IgD-negative memory B cell (primary cell): ENCODE measurements at regions not wholly inside any gene's neighbourhood (a gene's known extent, or its start where the extent isn't known, plus 50 kb on each side); places are given as distances from the start of the nearest gene placed in this dataset.

Experiments used
- H3K27ac Mint-ChIP-seq, 3 donors: one replicate each; pipeline ENCODE4 v1.8.0; 2020 to 2022; ENCODE audit warnings: mild to moderate bottlenecking in 3 of 3, mixed read lengths in 3 of 3, moderate library complexity in 1 of 3
- H3K27me3 Mint-ChIP-seq: one replicate; pipeline ENCODE4 v1.8.0; 2021; ENCODE audit warnings: mixed read lengths
- H3K36me3 Mint-ChIP-seq: one replicate; pipeline ENCODE4 v1.8.0; 2020; ENCODE audit warnings: mild to moderate bottlenecking, mixed read lengths
- H3K4me1 Mint-ChIP-seq, 3 donors: one replicate each; pipeline ENCODE4 v1.8.0; 2020 to 2022; ENCODE audit warnings: mixed read lengths in 3 of 3, mild to moderate bottlenecking in 1 of 3
- H3K4me3 Mint-ChIP-seq, 4 donors: one replicate each; pipeline ENCODE4 v1.8.0; 2020 to 2022; ENCODE audit warnings: mild to moderate bottlenecking in 4 of 4, mixed read lengths in 4 of 4, moderate library complexity in 3 of 4
- H3K9me3 Mint-ChIP-seq, 3 donors: one replicate each; pipeline ENCODE4 v1.8.0; 2020 to 2021; ENCODE audit warnings: mixed read lengths in 3 of 3, mild to moderate bottlenecking in 1 of 3

DNA sequence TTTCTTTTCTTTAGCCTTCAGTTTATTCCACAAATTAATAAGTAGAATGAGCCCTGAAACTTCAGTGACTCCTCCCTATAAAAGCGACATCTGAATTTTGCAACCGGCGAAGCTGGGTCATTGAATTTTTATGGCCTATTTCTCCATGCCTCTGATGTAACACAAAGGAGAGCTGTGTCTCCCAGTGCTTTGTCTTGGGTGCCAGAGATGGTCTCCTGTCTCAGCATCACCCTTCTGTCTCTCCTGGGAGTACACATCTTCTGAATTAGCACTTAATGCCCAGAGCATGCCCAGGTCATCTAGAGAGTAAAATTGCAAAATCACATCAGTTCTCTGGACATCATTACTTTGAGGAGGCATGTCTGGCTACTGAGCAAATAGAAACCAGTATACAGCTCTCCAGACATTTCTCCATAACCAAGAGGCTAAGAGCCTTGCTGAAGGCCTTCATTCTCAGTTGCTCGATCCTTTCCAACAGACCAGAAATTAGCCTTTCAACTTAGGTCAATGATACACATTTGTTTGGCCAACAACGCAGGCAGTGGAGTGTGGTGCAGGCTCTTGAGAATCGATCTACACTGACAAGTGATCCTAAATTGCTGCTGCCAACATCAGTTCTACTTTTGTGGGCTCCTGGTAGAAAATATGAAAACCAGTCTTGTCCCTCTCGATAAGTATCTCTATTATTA, 176.0 kb upstream of the FOXQ1 start:
- Mint-ChIP-seq H3K4me3 (no peak overlapping the region), H3K36me3 (no peaks in the 10 kb centered on the region), H3K27me3 (peaks cover 3% of the 10 kb centered on the region), H3K27ac (no peak overlapping the region), H3K4me1 (no peaks in the 10 kb centered on the region), H3K9me3 (peaks cover 6 to 14% (median 9%) of the 10 kb centered on the region in 3 donors)

DNA sequence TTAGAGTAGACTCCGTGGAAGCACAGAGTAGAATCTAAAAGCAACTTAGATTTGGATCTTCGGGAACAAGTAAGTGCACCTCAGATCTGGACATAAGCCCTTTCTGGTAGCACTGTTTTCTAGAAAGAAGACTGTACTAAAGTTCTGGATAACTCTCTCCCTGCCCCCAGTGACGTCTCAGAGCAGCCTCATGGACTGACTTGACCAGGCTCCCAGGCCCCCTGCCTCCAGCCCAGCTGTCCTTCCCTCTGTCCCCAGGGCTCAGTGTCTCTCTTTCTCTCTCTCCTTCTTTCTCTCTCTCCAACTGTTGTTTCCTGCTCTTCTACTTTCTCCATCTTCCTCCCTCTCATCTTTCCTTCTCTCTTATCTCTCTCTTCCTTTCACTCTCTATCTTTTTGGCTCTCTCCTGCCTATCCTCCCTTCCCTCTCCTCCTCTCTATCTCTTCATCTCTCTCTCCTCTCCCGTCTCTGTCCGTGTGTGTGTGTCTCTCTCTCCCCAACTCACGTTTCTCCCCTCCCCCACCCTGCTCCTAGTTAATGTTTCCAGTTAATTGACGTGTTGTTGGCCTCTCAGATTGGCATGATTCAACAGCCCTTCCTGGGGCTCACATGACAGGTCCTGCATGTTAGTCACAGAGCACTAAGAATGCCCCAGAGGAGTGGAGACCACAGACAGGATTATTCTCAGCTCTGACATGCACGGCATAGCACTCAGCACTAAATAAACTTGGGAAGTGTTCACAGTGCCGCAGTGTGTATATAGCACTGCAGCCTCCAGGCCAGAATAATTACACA, 180.4 kb upstream of the FOXQ1 start:
- no peak overlapping the region for H3K27ac Mint-ChIP-seq
- H3K27me3 Mint-ChIP-seq, result peaks cover 3% of the 10 kb centered on the region
- no peaks in the 10 kb centered on the region for H3K36me3 Mint-ChIP-seq
- H3K4me1 Mint-ChIP-seq, result peaks cover 0 to 3% (median 0%) of the 10 kb centered on the region in 3 donors
- H3K4me3 Mint-ChIP-seq, result no peak overlapping the region
- H3K9me3 Mint-ChIP-seq, result peaks cover 0 to 1% (median 0%) of the 10 kb centered on the region in 3 donors

DNA sequence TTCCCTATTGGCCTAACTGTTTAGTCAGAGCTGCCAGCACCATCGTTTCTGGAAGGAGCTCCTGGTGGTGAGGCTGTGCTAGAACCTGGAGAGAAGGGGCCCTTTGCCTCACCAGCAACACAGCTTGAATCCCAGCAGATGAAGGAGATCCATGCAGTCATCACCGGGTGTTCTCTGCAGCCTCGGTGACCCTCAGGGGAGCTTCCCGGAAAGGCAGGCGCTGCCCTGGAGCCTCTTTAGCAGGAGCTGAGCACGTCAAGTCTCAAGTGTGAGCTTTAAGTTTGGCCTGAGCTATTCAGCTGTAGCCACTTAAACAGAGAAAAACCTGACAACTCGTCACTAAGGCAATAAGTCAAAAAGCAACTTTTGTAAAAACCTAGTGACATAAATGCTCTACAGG, 181.2 kb upstream of the FOXQ1 start:
- Mint-ChIP-seq H3K9me3 (peaks cover 0 to 1% (median 0%) of the 10 kb centered on the region in 3 donors), H3K27ac (no peak overlapping the region), H3K36me3 (no peaks in the 10 kb centered on the region), H3K27me3 (peaks cover 3% of the 10 kb centered on the region), H3K4me1 (peaks cover 0 to 3% (median 0%) of the 10 kb centered on the region in 3 donors), H3K4me3 (no peak overlapping the region)

DNA sequence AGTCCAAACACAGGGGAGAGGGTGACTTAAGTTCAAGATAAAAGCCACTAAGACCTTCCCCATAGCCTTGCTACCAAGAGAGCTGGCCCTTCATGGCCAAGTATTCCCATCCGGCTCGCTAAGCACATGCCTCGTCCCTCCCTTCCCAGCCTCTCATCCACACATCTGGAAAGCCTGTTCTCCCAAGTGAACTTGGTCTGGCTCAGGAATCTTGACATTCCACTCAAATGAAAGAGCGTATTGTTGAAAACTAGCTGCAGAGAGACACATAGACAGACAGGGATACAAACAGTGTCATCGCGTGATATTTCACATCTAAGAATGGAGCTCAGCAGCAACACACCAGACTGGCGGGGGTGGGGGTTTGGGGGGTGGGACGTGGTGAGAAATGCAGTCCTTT, 182.8 kb upstream of the FOXQ1 start:
- Mint-ChIP-seq H3K27me3 (peaks cover 2% of the 10 kb centered on the region), H3K9me3 (no peaks in the 10 kb centered on the region), H3K4me3 (no peak overlapping the region), H3K36me3 (no peaks in the 10 kb centered on the region), H3K27ac (no peak overlapping the region), H3K4me1 (peaks cover 0 to 3% (median 0%) of the 10 kb centered on the region in 3 donors)

DNA sequence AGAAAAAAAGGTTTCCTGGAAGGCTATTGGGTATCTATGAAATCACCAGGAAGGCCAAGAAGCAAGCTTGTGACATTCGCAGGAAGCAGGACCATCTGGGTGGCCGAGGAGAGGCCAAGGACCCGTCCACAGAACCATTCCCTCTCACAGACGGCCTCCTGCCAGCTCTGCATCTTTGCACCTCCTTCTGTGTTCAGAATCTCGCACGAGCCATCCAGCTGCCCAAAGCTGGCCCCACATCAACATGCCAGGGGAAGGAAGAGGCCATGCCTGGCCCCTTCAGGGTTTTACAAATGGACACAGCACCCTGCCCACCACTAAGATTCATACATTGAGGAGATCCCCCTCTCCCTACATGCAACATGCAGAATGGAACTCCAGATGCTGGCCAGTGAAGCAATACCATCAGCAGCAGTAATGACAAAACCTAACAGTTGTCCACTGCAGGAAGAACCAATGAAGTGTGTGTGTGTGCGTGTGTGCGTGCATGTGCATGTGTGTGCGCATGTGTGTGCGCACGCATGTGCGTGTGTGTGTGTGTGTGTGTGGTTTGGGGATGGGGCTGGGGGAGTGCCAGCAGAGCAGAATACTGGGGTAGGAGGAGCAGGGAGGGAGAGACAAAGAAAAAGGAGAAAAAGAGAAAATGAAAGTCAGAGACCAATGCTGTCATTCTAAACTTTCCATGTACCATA, 184.2 kb upstream of the FOXQ1 start:
- no peaks in the 10 kb centered on the region for H3K36me3 Mint-ChIP-seq
- H3K27ac Mint-ChIP-seq, result no peak overlapping the region
- H3K4me1 Mint-ChIP-seq, result peaks cover 0 to 3% (median 0%) of the 10 kb centered on the region in 3 donors
- H3K4me3 Mint-ChIP-seq, result peak overlapping the region in 2 of 4 donors; percentile 5 to 15
- peaks cover 0 to 3% (median 0%) of the 10 kb centered on the region in 3 donors for H3K9me3 Mint-ChIP-seq
- H3K27me3 Mint-ChIP-seq, result peaks cover 2% of the 10 kb centered on the region

DNA sequence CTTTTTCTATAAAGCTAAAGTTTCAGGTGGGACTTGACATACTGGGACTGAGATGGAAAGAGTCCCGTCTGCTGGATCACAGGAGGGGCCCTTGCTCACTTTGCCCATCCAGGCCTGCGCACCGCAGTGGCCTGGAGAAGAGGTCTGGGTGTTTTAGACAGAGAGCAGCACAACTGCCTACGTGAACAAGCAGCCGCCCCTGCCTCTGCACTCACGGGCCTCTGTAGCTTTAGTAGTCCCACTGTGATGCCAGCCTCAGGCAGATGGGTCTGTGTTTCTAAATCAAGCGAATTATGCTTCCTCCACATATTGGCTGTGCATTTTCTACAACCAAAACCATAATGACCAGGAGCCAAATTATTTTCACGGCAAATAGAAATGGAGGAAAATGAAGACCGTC, 184.8 kb upstream of the FOXQ1 start:
- H3K27ac Mint-ChIP-seq, result no peak overlapping the region
- H3K4me3 Mint-ChIP-seq, result no peak overlapping the region
- peaks cover 2% of the 10 kb centered on the region for H3K27me3 Mint-ChIP-seq
- H3K9me3 Mint-ChIP-seq, result peaks cover 0 to 3% (median 0%) of the 10 kb centered on the region in 3 donors
- peaks cover 0 to 3% (median 0%) of the 10 kb centered on the region in 3 donors for H3K4me1 Mint-ChIP-seq
- no peaks in the 10 kb centered on the region for H3K36me3 Mint-ChIP-seq

DNA sequence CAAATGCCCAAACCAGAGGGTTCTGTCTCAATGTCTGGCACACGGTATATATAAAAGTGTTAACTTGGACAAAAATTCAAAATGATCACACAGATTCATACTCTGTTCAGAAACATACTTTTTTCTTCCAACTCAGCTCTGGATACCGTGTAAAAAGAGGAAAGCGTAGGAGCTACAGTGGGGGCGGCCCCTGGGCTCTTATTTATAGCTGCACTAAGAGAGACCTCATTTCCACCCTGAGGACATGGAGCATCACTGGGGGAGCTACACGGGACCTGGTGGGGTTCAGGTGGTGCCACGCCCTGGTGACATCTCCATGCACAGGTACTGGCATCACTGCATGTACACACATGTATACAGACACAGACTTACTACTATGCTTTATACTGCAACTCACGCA, 185.9 kb upstream of the FOXQ1 start:
- H3K4me3 Mint-ChIP-seq, result no peak overlapping the region
- no peak overlapping the region for H3K27ac Mint-ChIP-seq
- peaks cover 0 to 3% (median 0%) of the 10 kb centered on the region in 3 donors for H3K4me1 Mint-ChIP-seq
- no peaks in the 10 kb centered on the region for H3K36me3 Mint-ChIP-seq
- peaks cover 2% of the 10 kb centered on the region for H3K27me3 Mint-ChIP-seq
- peaks cover 0 to 3% (median 0%) of the 10 kb centered on the region in 3 donors for H3K9me3 Mint-ChIP-seq

DNA sequence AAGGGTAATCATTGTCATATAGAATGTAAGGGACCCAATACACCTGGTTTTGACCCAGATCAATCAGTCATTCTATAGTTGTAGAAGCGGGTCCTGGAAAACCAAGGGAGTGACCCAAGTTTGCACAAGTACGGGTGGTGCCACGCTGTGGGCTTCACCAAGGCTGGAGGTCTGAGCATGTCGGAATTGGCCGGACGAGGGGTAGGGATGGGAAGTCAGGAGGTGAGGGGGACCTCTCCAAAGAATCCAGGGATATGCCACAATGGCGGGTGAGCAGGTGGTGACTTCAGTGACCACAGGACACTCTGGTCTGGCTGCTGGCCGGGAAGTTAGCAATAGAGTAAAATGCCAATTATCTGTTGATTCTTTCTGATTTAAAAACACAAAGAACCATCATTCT, 186.6 kb upstream of the FOXQ1 start:
- Mint-ChIP-seq H3K4me3 (no peak overlapping the region), H3K27me3 (peaks cover 2% of the 10 kb centered on the region)

DNA sequence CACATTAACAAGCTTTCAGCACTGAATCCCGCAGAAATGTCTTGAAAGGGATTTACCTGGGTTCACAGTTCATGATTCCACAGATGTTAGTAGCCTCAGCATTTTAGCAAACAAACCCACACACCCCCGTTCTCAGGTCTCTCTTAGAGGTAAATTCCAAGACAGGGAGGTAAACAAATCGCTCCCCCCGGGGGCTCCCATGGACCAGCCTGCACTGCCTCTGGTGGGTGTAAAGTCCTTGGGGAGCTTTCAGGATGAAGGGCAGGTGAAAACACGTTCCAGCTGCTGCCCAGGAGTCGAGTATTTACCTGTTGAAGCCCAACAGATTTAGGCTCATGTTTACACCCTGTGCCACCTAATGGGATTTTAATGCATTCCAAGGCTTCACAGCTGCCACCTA, 187.0 kb upstream of the FOXQ1 start:
- H3K4me3 Mint-ChIP-seq, result no peak overlapping the region
- no peak overlapping the region for H3K27ac Mint-ChIP-seq
- H3K9me3 Mint-ChIP-seq, result peaks cover 0 to 3% (median 0%) of the 10 kb centered on the region in 3 donors
- H3K36me3 Mint-ChIP-seq, result no peaks in the 10 kb centered on the region
- peaks cover 2% of the 10 kb centered on the region for H3K27me3 Mint-ChIP-seq
- peaks cover 0 to 3% (median 0%) of the 10 kb centered on the region in 3 donors for H3K4me1 Mint-ChIP-seq

More for the DNA sequence above, 186.6 kb upstream of the FOXQ1 start:
- Mint-ChIP-seq H3K9me3 (peaks cover 0 to 3% (median 0%) of the 10 kb centered on the region in 3 donors), H3K36me3 (no peaks in the 10 kb centered on the region), H3K27ac (no peak overlapping the region), H3K4me1 (peaks cover 0 to 3% (median 0%) of the 10 kb centered on the region in 3 donors)

DNA sequence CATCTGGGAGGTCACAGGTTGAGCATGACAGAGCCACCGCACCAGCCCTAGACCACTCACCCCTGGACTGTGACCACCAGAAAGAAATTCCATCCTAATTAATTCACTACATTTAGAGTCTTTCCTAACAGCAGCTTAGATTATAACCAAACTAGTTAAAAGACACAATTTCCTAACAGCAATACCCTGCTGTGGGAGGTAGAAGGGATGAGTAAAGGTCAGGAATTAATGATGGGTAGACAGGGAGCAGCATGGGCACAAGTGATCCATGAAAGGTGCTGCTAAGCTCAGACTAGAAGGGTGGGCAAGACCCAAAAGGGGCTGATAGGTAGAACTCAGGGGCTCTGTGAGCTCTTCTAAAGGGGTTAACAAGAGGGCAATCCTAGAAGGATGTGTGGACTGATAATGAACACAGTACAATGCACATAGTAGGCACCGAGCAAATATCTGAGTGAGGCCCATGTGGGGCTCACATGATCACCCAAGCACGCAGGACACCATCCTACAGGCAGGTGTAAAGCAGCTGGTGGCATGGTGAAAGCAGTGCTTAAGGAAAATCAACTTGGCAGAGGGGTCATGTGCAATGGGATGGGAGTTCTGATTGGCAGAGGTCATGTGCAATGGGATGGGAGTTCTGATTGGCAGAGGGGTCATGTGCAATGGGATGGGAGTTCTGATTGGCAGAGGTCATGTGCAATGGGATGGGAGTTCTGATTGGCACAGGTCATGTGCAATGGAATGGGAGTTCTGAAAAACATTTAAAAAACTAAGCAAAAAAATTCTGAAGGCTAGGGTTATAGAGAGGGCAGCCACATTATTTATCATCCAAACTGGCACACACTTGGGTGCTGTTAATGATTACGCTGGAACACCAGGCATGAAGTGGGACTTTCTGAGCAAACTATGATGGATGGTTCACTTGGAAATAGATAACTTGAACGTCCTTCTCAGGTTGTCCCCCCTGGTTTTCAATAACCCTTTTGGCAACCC, 188.2 kb upstream of the FOXQ1 start:
- Mint-ChIP-seq H3K27me3 (peaks cover 2% of the 10 kb centered on the region), H3K4me3 (no peak overlapping the region), H3K27ac (no peak overlapping the region), H3K9me3 (peaks cover 0 to 3% (median 0%) of the 10 kb centered on the region in 3 donors), H3K36me3 (no peaks in the 10 kb centered on the region), H3K4me1 (peaks cover 0 to 3% (median 0%) of the 10 kb centered on the region in 3 donors)

DNA sequence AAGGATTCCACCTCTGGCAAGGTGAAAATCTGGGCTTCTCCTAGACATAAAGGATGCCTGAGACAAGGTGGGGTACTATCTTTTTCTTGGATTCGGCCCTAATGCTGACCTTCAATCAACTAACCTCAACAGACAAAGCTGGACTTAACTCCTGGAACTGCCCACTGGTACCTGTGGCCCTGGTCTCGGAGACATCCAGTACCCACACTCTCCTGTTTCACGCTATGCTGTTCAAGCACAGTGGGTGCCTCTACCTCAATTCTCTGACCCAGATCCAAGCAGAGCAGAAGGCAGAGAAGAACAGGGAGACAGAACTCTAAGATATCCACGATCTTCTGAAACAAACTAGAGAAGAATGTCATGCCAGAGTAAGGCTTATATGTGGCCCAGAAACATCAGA, 189.8 kb upstream of the FOXQ1 start:
- Mint-ChIP-seq H3K4me1 (no peaks in the 10 kb centered on the region), H3K27me3 (peaks cover 2% of the 10 kb centered on the region), H3K9me3 (peaks cover 0 to 3% (median 0%) of the 10 kb centered on the region in 3 donors), H3K27ac (no peak overlapping the region), H3K36me3 (no peaks in the 10 kb centered on the region), H3K4me3 (no peak overlapping the region)

DNA sequence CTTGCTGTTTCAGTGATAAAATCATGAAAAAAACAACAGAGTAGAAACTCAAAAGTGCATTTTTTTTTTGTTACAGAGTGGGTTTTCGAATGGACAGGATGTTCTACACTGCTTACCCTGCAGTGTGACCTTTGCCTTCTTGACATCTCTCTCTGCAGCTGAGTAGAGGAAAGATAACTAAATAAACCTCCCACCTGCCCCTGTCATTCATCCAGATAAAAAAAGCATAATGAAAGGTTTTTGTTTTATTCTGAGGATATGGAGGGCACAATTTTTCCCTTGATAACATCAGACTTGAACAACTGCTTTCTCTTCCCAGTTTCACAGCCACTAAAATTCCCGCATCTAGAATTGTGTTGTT, 193.6 kb upstream of the FOXQ1 start:
- Mint-ChIP-seq H3K4me1 (no peaks in the 10 kb centered on the region), H3K9me3 (peaks cover 0 to 1% (median 0%) of the 10 kb centered on the region in 3 donors), H3K27ac (no peak overlapping the region), H3K36me3 (no peaks in the 10 kb centered on the region), H3K27me3 (no peaks in the 10 kb centered on the region), H3K4me3 (no peak overlapping the region)

DNA sequence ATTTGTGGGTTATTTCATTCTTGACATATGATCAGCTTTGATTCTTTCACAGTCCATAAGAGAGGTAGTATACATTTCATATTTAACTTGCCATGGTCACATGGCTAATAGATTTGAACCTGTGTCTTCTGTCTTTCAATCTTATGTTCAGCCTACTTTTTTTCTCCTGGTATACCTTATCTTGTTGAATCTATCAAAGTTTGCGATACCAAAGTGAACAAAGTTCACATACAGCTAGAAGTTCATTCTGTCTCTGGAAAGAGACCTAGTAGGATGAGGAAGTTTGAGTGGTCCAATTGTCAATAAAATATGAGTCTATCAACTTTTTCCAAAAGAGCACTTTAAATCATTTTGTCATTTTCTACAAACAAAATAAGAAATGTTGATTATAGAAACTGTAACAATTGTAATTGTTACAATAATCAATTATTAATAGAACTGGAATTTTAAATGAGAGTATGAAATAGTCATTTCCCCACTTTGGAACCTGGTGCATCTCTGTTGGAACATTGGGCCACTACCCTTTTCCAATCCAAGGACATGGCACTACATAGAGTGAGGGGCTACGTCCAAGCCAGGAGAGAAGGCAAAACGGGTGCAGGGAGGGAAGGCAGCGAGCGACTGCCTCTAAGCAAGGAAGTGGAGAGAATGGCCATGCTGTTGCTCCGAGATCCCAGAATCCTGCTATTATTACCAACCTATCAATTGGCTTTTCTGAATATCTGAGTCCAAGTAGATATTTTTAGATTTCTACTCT, 194.2 kb upstream of the FOXQ1 start:
- H3K4me3 Mint-ChIP-seq, result no peak overlapping the region
- H3K9me3 Mint-ChIP-seq, result no peaks in the 10 kb centered on the region
- H3K27ac Mint-ChIP-seq, result no peak overlapping the region
- H3K4me1 Mint-ChIP-seq, result no peaks in the 10 kb centered on the region
- peaks cover 2% of the 10 kb centered on the region for H3K36me3 Mint-ChIP-seq
- H3K27me3 Mint-ChIP-seq, result no peaks in the 10 kb centered on the region

DNA sequence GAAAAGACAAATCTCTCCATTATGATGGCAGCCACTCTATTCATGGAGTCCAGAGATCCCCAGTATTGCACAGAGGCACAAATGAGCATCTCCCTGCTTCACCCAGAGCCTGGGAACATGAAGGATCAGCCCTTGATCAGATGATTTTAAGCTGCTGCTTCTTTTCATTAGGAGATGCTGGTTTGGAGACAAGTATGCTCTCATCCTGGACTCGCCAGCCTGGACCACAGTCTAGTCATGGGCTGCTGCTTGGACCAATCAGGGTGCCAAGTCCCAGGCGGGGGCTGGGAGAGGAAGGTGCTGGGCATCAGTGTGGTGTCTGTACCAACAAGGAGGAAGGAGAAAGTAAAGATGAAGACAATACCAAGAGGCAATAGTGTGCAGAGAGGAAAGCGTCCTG, 195.7 kb upstream of the FOXQ1 start:
- Mint-ChIP-seq H3K4me1 (no peaks in the 10 kb centered on the region), H3K4me3 (no peak overlapping the region), H3K27me3 (no peaks in the 10 kb centered on the region), H3K36me3 (peaks cover 2% of the 10 kb centered on the region), H3K9me3 (no peaks in the 10 kb centered on the region), H3K27ac (no peak overlapping the region)
